A673 (cell line): ENCODE measurements at regions not wholly inside any gene's neighbourhood (a gene's known extent, or its start where the extent isn't known, plus 50 kb on each side); places are given as distances from the start of the nearest gene placed in this dataset.

ENCODE experiments used
- EZH2 ChIP-seq: fragments of 200-600 bp; sonication (generic); IDR thresholded peaks from 2 replicates; pipeline ENCODE4 v1.6.1; 2017; ENCODE audit warnings: borderline replicate concordance, low read depth, mild to moderate bottlenecking, mixed read lengths, antibody characterized with exemption, low read length; ENCODE audit not compliant: poor library complexity, severe bottlenecking
- TF ChIP-seq, protein P1 (sequence below): fragments of 300-800, 200-600 bp; sonication (generic); conservative IDR thresholded peaks from 2 replicates; pipeline ENCODE4 v1.5.1; 2017; ENCODE audit warnings: low read depth, mild to moderate bottlenecking, antibody characterized with exemption, low read length, moderate library complexity, mixed read lengths

DNA sequence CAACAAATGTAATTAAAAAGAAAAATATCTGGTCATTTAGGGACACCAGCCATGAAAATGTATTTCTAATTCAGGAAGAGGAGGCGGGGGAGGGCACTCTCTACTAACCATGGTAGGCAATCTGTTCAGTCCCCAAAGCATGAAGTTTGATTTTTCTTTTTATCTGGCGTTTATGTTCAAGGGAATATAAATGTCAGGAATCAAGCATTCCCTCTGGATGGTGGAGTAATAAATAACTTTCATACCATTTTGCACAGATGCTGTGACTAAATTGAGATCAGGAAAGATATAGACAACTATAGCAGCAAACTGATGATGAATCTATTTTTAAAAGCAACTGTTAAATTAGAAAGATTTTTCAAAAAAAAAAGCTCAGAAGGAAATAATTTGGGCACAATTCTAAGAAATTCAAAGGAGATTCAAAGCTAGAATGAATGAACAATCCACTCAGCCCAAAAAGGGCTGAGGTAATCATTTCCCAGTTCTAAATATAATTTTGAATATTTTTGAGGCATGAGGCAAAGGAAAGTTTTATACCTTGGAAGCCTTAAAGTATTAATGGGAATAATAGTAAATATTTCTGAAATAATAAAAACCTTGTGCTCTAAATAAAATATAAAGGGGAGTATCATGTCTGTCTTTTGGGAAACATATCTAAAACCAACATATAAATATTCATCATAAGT, 146.4 kb upstream of the POU2AF2 start:
- TF ChIP-seq, protein P1, sequence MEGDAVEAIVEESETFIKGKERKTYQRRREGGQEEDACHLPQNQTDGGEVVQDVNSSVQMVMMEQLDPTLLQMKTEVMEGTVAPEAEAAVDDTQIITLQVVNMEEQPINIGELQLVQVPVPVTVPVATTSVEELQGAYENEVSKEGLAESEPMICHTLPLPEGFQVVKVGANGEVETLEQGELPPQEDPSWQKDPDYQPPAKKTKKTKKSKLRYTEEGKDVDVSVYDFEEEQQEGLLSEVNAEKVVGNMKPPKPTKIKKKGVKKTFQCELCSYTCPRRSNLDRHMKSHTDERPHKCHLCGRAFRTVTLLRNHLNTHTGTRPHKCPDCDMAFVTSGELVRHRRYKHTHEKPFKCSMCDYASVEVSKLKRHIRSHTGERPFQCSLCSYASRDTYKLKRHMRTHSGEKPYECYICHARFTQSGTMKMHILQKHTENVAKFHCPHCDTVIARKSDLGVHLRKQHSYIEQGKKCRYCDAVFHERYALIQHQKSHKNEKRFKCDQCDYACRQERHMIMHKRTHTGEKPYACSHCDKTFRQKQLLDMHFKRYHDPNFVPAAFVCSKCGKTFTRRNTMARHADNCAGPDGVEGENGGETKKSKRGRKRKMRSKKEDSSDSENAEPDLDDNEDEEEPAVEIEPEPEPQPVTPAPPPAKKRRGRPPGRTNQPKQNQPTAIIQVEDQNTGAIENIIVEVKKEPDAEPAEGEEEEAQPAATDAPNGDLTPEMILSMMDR = no peak
- no peak for TF ChIP-seq EZH2
